SU-DHL-6 (cell line): ENCODE measurements at regions not wholly inside any gene's neighbourhood (a gene's known extent, or its start where the extent isn't known, plus 50 kb on each side); places are given as distances from the start of the nearest gene placed in this dataset.

Experiments used
- EZH2phosphoT487 ChIP-seq: fragments of 200-600 bp; sonication (generic), shearing (Covaris generic); conservative IDR thresholded peaks from 2 replicates; pipeline ENCODE4 v1.6.1; 2018; ENCODE audit warnings: mild to moderate bottlenecking, antibody characterized with exemption, low read length, moderate library complexity, mixed read lengths
- TF ChIP-seq, protein P1 (sequence below): fragments of 200-600 bp; sonication (generic); IDR thresholded peaks from one replicate; pipeline ENCODE4 v1.5.1; 2017; ENCODE audit warnings: antibody characterized with exemption, mild to moderate bottlenecking, low read length, moderate library complexity; ENCODE audit not compliant: insufficient read depth, poor library complexity, severe bottlenecking

DNA sequence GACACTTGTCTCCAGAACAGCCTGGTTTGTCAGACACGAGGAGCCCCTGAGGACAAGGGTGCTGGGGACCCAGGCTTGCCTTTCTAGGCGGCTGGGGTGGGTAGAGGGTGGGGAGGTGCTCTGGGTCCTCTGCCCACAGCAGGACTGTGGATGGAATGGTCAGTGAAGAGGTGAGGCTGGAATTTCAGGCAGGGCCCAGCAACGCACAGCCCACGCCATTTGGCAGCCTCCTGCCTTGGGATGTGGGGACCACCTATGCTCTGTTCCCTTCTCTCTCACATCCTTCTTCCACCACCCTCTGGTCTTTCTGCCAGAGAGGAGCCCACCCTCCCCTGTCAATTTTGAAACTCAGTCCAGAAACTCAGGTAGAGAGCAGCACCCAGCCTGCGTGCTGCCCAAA lies 103.2 kb downstream of the CXCL12 start:
- TF ChIP-seq, protein P1, sequence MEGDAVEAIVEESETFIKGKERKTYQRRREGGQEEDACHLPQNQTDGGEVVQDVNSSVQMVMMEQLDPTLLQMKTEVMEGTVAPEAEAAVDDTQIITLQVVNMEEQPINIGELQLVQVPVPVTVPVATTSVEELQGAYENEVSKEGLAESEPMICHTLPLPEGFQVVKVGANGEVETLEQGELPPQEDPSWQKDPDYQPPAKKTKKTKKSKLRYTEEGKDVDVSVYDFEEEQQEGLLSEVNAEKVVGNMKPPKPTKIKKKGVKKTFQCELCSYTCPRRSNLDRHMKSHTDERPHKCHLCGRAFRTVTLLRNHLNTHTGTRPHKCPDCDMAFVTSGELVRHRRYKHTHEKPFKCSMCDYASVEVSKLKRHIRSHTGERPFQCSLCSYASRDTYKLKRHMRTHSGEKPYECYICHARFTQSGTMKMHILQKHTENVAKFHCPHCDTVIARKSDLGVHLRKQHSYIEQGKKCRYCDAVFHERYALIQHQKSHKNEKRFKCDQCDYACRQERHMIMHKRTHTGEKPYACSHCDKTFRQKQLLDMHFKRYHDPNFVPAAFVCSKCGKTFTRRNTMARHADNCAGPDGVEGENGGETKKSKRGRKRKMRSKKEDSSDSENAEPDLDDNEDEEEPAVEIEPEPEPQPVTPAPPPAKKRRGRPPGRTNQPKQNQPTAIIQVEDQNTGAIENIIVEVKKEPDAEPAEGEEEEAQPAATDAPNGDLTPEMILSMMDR = no peak
- no peak for TF ChIP-seq EZH2phosphoT487
